Bronchial epithelial cell (primary cell): ENCODE measurements at regions not wholly inside any gene's neighbourhood (a gene's known extent, or its start where the extent isn't known, plus 50 kb on each side); places are given as distances from the start of the nearest gene placed in this dataset.

Experiments used
- DNase-seq: peaks from one replicate; pipeline ENCODE4 v3.0.0-alpha.2; 2010; ENCODE audit warnings: low read depth
- FAIRE-seq: peaks from 2 replicates; lab custom pipeline; 2011; peaks lifted over from hg19 to GRCh38; lab: Jason Lieb, UNC
- H3K27me3 ChIP-seq: 2 replicates; pipeline ENCODE4 v1.5.1; 2011; ENCODE audit warnings: low read length; ENCODE audit not compliant: control insufficient read depth, insufficient read depth
- H3K36me3 ChIP-seq: 2 replicates; pipeline ENCODE4 v1.5.1; 2011; ENCODE audit warnings: low read length; ENCODE audit not compliant: control insufficient read depth, insufficient read depth
- H3K4me3 ChIP-seq: 2 replicates; pipeline ENCODE4 v1.5.1; 2011; ENCODE audit warnings: mild to moderate bottlenecking, low read depth, low read length, control low read depth
- CTCF ChIP-seq: IDR thresholded peaks from 2 replicates; pipeline ENCODE4 v1.5.1; 2011; ENCODE audit warnings: mild to moderate bottlenecking, moderate library complexity, low read length, control low read depth, inconsistent platforms; ENCODE audit not compliant: insufficient read depth, severe bottlenecking

GRCh38 chr2:81872006-81872405 lies 1567.5 kb upstream of the LRRTM1 start:
- FAIRE-seq: no peak
- no peak for DNase-seq
- Histone ChIP-seq H3K4me3 (no peak overlapping the region), H3K36me3 (no peaks in the 10 kb centered on the region), H3K27me3 (no peaks in the 10 kb centered on the region)
- TF ChIP-seq CTCF: no peak

GRCh38 chr2:81870119-81870518 lies 1565.6 kb upstream of the LRRTM1 start:
- Histone ChIP-seq H3K36me3 (no peaks in the 10 kb centered on the region), H3K27me3 (no peaks in the 10 kb centered on the region), H3K4me3 (no peak overlapping the region)
- FAIRE-seq (no peak), DNase-seq (no peak)
- no peak for TF ChIP-seq CTCF

GRCh38 chr2:81858998-81859397 lies 1554.4 kb upstream of the LRRTM1 start:
- Histone ChIP-seq H3K4me3 (no peak overlapping the region), H3K27me3 (no peaks in the 10 kb centered on the region), H3K36me3 (no peaks in the 10 kb centered on the region)
- DNase-seq (peak; percentile 48), FAIRE-seq (no peak)
- TF ChIP-seq CTCF: no peak

GRCh38 chr2:81853341-81853740 lies 1548.8 kb upstream of the LRRTM1 start:
- no peak overlapping the region for H3K4me3 ChIP-seq
- FAIRE-seq: no peak
- TF ChIP-seq CTCF: no peak
- DNase-seq: peak; percentile 71
- no peaks in the 10 kb centered on the region for H3K36me3 ChIP-seq
- H3K27me3 ChIP-seq: no peaks in the 10 kb centered on the region

- no peak for TF ChIP-seq CTCF
- FAIRE-seq (no peak), DNase-seq (no peak)
- Histone ChIP-seq H3K27me3 (no peaks in the 10 kb centered on the region), H3K36me3 (no peaks in the 10 kb centered on the region), H3K4me3 (no peak overlapping the region)
Measured at GRCh38 chr2:81852651-81853050, 1548.1 kb upstream of the LRRTM1 start.

- no peak for TF ChIP-seq CTCF
- Histone ChIP-seq H3K36me3 (no peaks in the 10 kb centered on the region), H3K27me3 (no peaks in the 10 kb centered on the region), H3K4me3 (no peak overlapping the region)
- no peak for FAIRE-seq
- peak; percentile 42 for DNase-seq
Measured at GRCh38 chr2:81839780-81840179, 1535.2 kb upstream of the LRRTM1 start.
